Mesenchymal stem cell (in vitro differentiated cells and primary cell): ENCODE measurements at regions not wholly inside any gene's neighbourhood (a gene's known extent, or its start where the extent isn't known, plus 50 kb on each side); places are given as distances from the start of the nearest gene placed in this dataset.
"Not testable (repeated sequence)": the region's sequence is repeated elsewhere in the genome, so short reads cannot be mapped to it uniquely, and the experiment has no call there.

Experiments
- DNase-seq: peaks from one replicate; pipeline ENCODE4 v3.0.0-alpha.2; 2013
- H2AFZ ChIP-seq: one replicate; pipeline ENCODE4 v1.6.1; 2013; ENCODE audit warnings: low read depth, mild to moderate bottlenecking, control low read depth, inconsistent platforms, low read length, moderate library complexity
- H2AK5ac ChIP-seq: 2 replicates; pipeline ENCODE4 v1.6.1; 2013; ENCODE audit warnings: low read length, moderate library complexity, mild to moderate bottlenecking, inconsistent platforms; ENCODE audit not compliant: severe bottlenecking
- H2BK120ac ChIP-seq: one replicate; pipeline ENCODE4 v1.6.1; 2013; ENCODE audit warnings: low read depth, mild to moderate bottlenecking, inconsistent platforms, low read length, moderate library complexity
- H2BK12ac ChIP-seq, 2 experiments: one replicate each; pipeline ENCODE4 v1.6.1; 2013; ENCODE audit warnings: inconsistent platforms in 2 of 2, low read length in 2 of 2, mild to moderate bottlenecking in 2 of 2, moderate library complexity in 2 of 2, control low read depth in 1 of 2
- H2BK15ac ChIP-seq: one replicate; pipeline ENCODE4 v1.6.1; 2013; ENCODE audit warnings: mild to moderate bottlenecking, low read depth, inconsistent platforms; ENCODE audit not compliant: poor library complexity, severe bottlenecking
- H2BK5ac ChIP-seq: 2 replicates; pipeline ENCODE4 v1.6.1; 2013; ENCODE audit warnings: low read depth, mild to moderate bottlenecking, low read length, control low read depth, inconsistent platforms; ENCODE audit not compliant: poor library complexity, severe bottlenecking
- H3K14ac ChIP-seq, 2 experiments: one replicate each; pipeline ENCODE4 v1.6.1; 2013; ENCODE audit warnings: inconsistent platforms in 2 of 2, low read length in 2 of 2, control low read depth in 1 of 2, mild to moderate bottlenecking in 1 of 2, moderate library complexity in 1 of 2
- H3K18ac ChIP-seq, 2 experiments: one replicate each; pipeline ENCODE4 v1.6.1; 2013; ENCODE audit warnings: inconsistent platforms in 2 of 2, low read length in 2 of 2, control low read depth in 1 of 2, low read depth in 1 of 2, mild to moderate bottlenecking in 1 of 2
- H3K23ac ChIP-seq, 2 experiments: one replicate each; pipeline ENCODE4 v1.6.1; 2013; ENCODE audit warnings: inconsistent platforms in 2 of 2, low read length in 2 of 2, mild to moderate bottlenecking in 2 of 2, moderate library complexity in 2 of 2, control low read depth in 1 of 2
- H3K27ac ChIP-seq: 2 replicates; pipeline ENCODE4 v1.5.1; 2013; ENCODE audit warnings: mild to moderate bottlenecking, moderate library complexity, low read length, control low read depth, inconsistent platforms; ENCODE audit not compliant: poor library complexity, severe bottlenecking
- H3K27me3 ChIP-seq, 2 experiments: 2 replicates each; pipeline versions ENCODE4 v1.6.1 to v1.7.0; 2013; ENCODE audit warnings: low read length in 2 of 2, mild to moderate bottlenecking in 2 of 2, moderate library complexity in 2 of 2, control low read depth in 1 of 2, inconsistent platforms in 1 of 2; ENCODE audit not compliant: control insufficient read depth in 1 of 2, insufficient read depth in 1 of 2
- H3K36me3 ChIP-seq, 2 experiments: 2 replicates each; pipeline versions ENCODE4 v1.6.1 to v1.7.0; 2013; ENCODE audit warnings: low read length in 2 of 2, control low read depth in 1 of 2, inconsistent platforms in 1 of 2, low read depth in 1 of 2, mild to moderate bottlenecking in 1 of 2; ENCODE audit not compliant: insufficient read depth in 2 of 2, control insufficient read depth in 1 of 2
- H3K4ac ChIP-seq, 2 experiments: one replicate each; pipeline ENCODE4 v1.6.1; 2013; ENCODE audit warnings: inconsistent platforms in 2 of 2, low read length in 2 of 2, mild to moderate bottlenecking in 2 of 2, moderate library complexity in 2 of 2, control low read depth in 1 of 2, low read depth in 1 of 2
- H3K4me1 ChIP-seq: 2 replicates; pipeline ENCODE4 v1.6.1; 2013; ENCODE audit warnings: low read depth, low read length, control low read depth; ENCODE audit not compliant: control insufficient read depth, insufficient read depth
- H3K4me2 ChIP-seq: 2 replicates; pipeline ENCODE4 v1.6.1; 2013; ENCODE audit warnings: low read length, mild to moderate bottlenecking, inconsistent platforms; ENCODE audit not compliant: poor library complexity, severe bottlenecking
- H3K4me3 ChIP-seq, 2 experiments: 2 replicates each; pipeline versions ENCODE4 v1.5.1 to v1.7.0; 2013; ENCODE audit warnings: low read length in 2 of 2, mild to moderate bottlenecking in 2 of 2, control low read depth in 1 of 2, low read depth in 1 of 2; ENCODE audit not compliant: insufficient read depth in 1 of 2
- H3K79me1 ChIP-seq: replicated peaks from 2 replicates; pipeline ENCODE4 v1.6.1; 2013; ENCODE audit warnings: mild to moderate bottlenecking, control low read depth, low read length, inconsistent platforms; ENCODE audit not compliant: poor library complexity, severe bottlenecking
- H3K9ac ChIP-seq: 2 replicates; pipeline ENCODE4 v1.7.0; 2013; ENCODE audit warnings: mild to moderate bottlenecking, low read length, moderate library complexity
- H3K9me3 ChIP-seq: 2 replicates; pipeline ENCODE4 v1.7.0; 2013; ENCODE audit warnings: mild to moderate bottlenecking, low read length; ENCODE audit not compliant: control insufficient read depth
- H4K8ac ChIP-seq: one replicate; pipeline ENCODE4 v1.6.1; 2013; ENCODE audit warnings: inconsistent platforms, mild to moderate bottlenecking, low read length, moderate library complexity
- H4K91ac ChIP-seq: one replicate; pipeline ENCODE4 v1.6.1; 2013; ENCODE audit warnings: mild to moderate bottlenecking, low read length, inconsistent platforms
- WGBS: methylation state at CpG from one replicate; pipeline ENCODE4 v1.1.7; 2013; ENCODE audit warnings: mixed read lengths; 5-methylcytosine and 5-hydroxymethylcytosine counted together

GRCh38 chr15:83379579-83379959 lies 67.6 kb upstream of the SH3GL3 start:
- Histone ChIP-seq H3K79me1 (no peaks in the 10 kb centered on the region), H3K18ac (no peak overlapping the region), H4K91ac (no peak overlapping the region), H2AK5ac (no peak overlapping the region), H3K4me3 (peak overlapping the region in 1 of 2 experiments; percentile 43), H3K4me2 (peak overlapping the region; percentile 12), H3K14ac (no peak overlapping the region), H3K9ac (no peak overlapping the region), H2BK15ac (no peak overlapping the region), H2BK12ac (no peak overlapping the region), H3K23ac (no peak overlapping the region), H2BK120ac (no peak overlapping the region), H2AFZ (no peak overlapping the region), H3K27me3 (peaks cover 0 to 45% of the 10 kb centered on the region in 2 experiments), H3K9me3 (no peaks in the 10 kb centered on the region), H3K4me1 (peaks cover 14% of the 10 kb centered on the region), H3K27ac (no peak overlapping the region), H3K4ac (no peak overlapping the region), H2BK5ac (no peak overlapping the region), H3K36me3 (no peaks in the 10 kb centered on the region), H4K8ac (no peak overlapping the region)
- WGBS = 33% methylated on average over 19 of the region's 19 CpGs
- peak; percentile 16 for DNase-seq

- no peak overlapping the region for H3K18ac ChIP-seq
- H3K4me1 ChIP-seq = peaks cover 14% of the 10 kb centered on the region
- no peak overlapping the region for H2AFZ ChIP-seq
- H3K9ac ChIP-seq = no peak overlapping the region
- no peak overlapping the region for H3K4me3 ChIP-seq
- H2AK5ac ChIP-seq = no peak overlapping the region
- H3K27ac ChIP-seq = no peak overlapping the region
- H2BK12ac ChIP-seq = no peak overlapping the region
- H2BK120ac ChIP-seq = no peak overlapping the region
- no peak overlapping the region for H4K91ac ChIP-seq
- no peak overlapping the region for H3K14ac ChIP-seq
- no peaks in the 10 kb centered on the region for H3K36me3 ChIP-seq
- H3K4ac ChIP-seq = no peak overlapping the region
- no peak overlapping the region for H2BK15ac ChIP-seq
- peaks cover 0 to 41% of the 10 kb centered on the region in 2 experiments for H3K27me3 ChIP-seq
- H3K9me3 ChIP-seq = no peaks in the 10 kb centered on the region
- no peaks in the 10 kb centered on the region for H3K79me1 ChIP-seq
- no peak overlapping the region for H4K8ac ChIP-seq
- H2BK5ac ChIP-seq = no peak overlapping the region
- H3K4me2 ChIP-seq = no peak overlapping the region
- 75% methylated on average over 2 of the region's 2 CpGs for WGBS
- no peak overlapping the region for H3K23ac ChIP-seq
- DNase-seq = no peak
Measured at GRCh38 chr15:83380059-83380458, 67.1 kb upstream of the SH3GL3 start.

GRCh38 chr15:83380682-83381081 lies 66.5 kb upstream of the SH3GL3 start:
- H2AFZ ChIP-seq = no peak overlapping the region
- H3K23ac ChIP-seq = no peak overlapping the region
- peaks cover 14% of the 10 kb centered on the region for H3K4me1 ChIP-seq
- no peak overlapping the region for H2BK120ac ChIP-seq
- H2BK5ac ChIP-seq = no peak overlapping the region
- H3K36me3 ChIP-seq = no peaks in the 10 kb centered on the region
- H3K9me3 ChIP-seq = no peaks in the 10 kb centered on the region
- peak; percentile 35 for DNase-seq
- no peak overlapping the region for H3K14ac ChIP-seq
- 38% methylated on average over 1 of the region's 4 CpGs for WGBS
- no peak overlapping the region for H3K4me2 ChIP-seq
- H4K8ac ChIP-seq = no peak overlapping the region
- H4K91ac ChIP-seq = no peak overlapping the region
- no peak overlapping the region for H3K27ac ChIP-seq
- no peak overlapping the region for H3K18ac ChIP-seq
- H3K79me1 ChIP-seq = no peaks in the 10 kb centered on the region
- H2AK5ac ChIP-seq = peak overlapping the region; percentile 71
- no peak overlapping the region for H3K4me3 ChIP-seq
- no peak overlapping the region for H2BK15ac ChIP-seq
- no peak overlapping the region for H3K4ac ChIP-seq
- H2BK12ac ChIP-seq = no peak overlapping the region
- peaks cover 0 to 35% of the 10 kb centered on the region in 2 experiments for H3K27me3 ChIP-seq
- H3K9ac ChIP-seq = no peak overlapping the region

GRCh38 chr15:83383608-83384139 lies 63.5 kb upstream of the SH3GL3 start:
- DNase-seq, H2AK5ac ChIP-seq, H3K9me3 ChIP-seq, H3K27me3 ChIP-seq, H2BK120ac ChIP-seq, H2AFZ ChIP-seq, H2BK15ac ChIP-seq, H4K8ac ChIP-seq, H2BK5ac ChIP-seq, H3K23ac ChIP-seq, H3K4me3 ChIP-seq, H4K91ac ChIP-seq, H3K4ac ChIP-seq, H2BK12ac ChIP-seq, H3K14ac ChIP-seq, H3K79me1 ChIP-seq, H3K27ac ChIP-seq, H3K9ac ChIP-seq, H3K18ac ChIP-seq, H3K4me2 ChIP-seq, H3K36me3 ChIP-seq: not testable (repeated sequence)
- WGBS = 86% methylated on average over 15 of the region's 36 CpGs
- H3K4me1 ChIP-seq = peaks cover 14% of the 10 kb centered on the region
